ENCODE measurements at regions not wholly inside any gene's neighbourhood (a gene's known extent, or its start where the extent isn't known, plus 50 kb on each side); places are given as distances from the start of the nearest gene placed in this dataset.
A peak's percentile ranks its signal among the peaks of the same experiment; 100 is the strongest.

GRCh38 chr5:124642151-124642550, 104.3 kb downstream of the ZNF608 start:
- H3T11ph ChIP-seq (ENCODE audit: low read length) = no peak overlapping the region
- peaks cover 33 to 66% (median 49%) of the 10 kb centered on the region in 3 experiments for H3K36me3 Mint-ChIP-seq (ENCODE audit: insufficient read depth in 1 of 3, low read depth in 3 of 3)
- H2BK120ac ChIP-seq (ENCODE audit: low read depth, low read length, poor library complexity, severe bottlenecking) = no peak overlapping the region
- H4K5ac ChIP-seq (ENCODE audit: insufficient read length, low read depth, low read length) = no peak overlapping the region
- H3K56ac ChIP-seq (ENCODE audit: insufficient read length, low read depth, low read length) = no peak overlapping the region
- H3K79me2 ChIP-seq (ENCODE audit: insufficient read depth, low read length) = no peaks in the 10 kb centered on the region
- H3K27ac ChIP-seq (ENCODE audit: insufficient read length, low read depth, low read length) = no peak overlapping the region
- no peak overlapping the region for H3K18ac ChIP-seq (ENCODE audit: insufficient read length, low read depth, low read length)
- no peaks in the 10 kb centered on the region for H3K9me3 ChIP-seq (ENCODE audit: control insufficient read depth, low read depth, low read length)
- H3K4me2 ChIP-seq (ENCODE audit: insufficient read depth, insufficient read length, low read length) = no peak overlapping the region
- no peak for TF ChIP-seq CTCF (conservative IDR thresholded peaks at IDR 0.05)
- no peaks in the 10 kb centered on the region; the same call in 1 of the 2 replicates for H3K27me3 Mint-ChIP-seq (ENCODE audit: low read depth)
- H2BK20ac ChIP-seq (ENCODE audit: low read depth, low read length, poor library complexity, severe bottlenecking) = no peak overlapping the region
- H4K91ac ChIP-seq (ENCODE audit: insufficient read length, low read depth, low read length) = no peak overlapping the region
- no peak overlapping the region for H2AFZ ChIP-seq (ENCODE audit: low read length)
- no peaks in the 10 kb centered on the region for H3K23me2 ChIP-seq (ENCODE audit: insufficient read length, low read depth, low read length, poor library complexity, severe bottlenecking)
- no peaks in the 10 kb centered on the region for H4K20me1 ChIP-seq (ENCODE audit: control insufficient read depth, insufficient read depth, insufficient read length)
- H3K4me3 Mint-ChIP-seq = no peak overlapping the region
- no peak for DNase-seq
- H3K14ac ChIP-seq (ENCODE audit: insufficient read depth, low read length) = no peak overlapping the region
- H3K4me1 Mint-ChIP-seq = peaks cover 67 to 70% of the 10 kb centered on the region in 2 experiments
- no peak overlapping the region for H2BK5ac ChIP-seq (ENCODE audit: insufficient read length, low read length)
- peaks cover 13% of the 10 kb centered on the region; the same call in 1 of the 2 replicates for H3K4me1 ChIP-seq (ENCODE audit: insufficient read depth, low read length)
- no peaks in the 10 kb centered on the region for H3K9me3 Mint-ChIP-seq
- peak overlapping the region in 2 of 3 experiments; percentile 3 to 73; a peak in 2 of 7 replicates for H3K27ac Mint-ChIP-seq
- no peak overlapping the region for H2BK15ac ChIP-seq (ENCODE audit: low read depth, low read length)
- H3K23ac ChIP-seq (ENCODE audit: insufficient read length, low read depth, low read length) = no peak overlapping the region
- no peaks in the 10 kb centered on the region for H3K79me1 ChIP-seq (ENCODE audit: insufficient read depth, low read depth, low read length, poor library complexity, severe bottlenecking)
- peak overlapping the region; percentile 80 for H2AK5ac ChIP-seq (ENCODE audit: insufficient read length, low read length)
- WGBS (ENCODE audit: extremely low coverage, insufficient read length, low lambda C conversion rate) = no CpG with 5 or more reads among the region's 2 CpGs
- no peak overlapping the region for H3K9ac ChIP-seq (ENCODE audit: extremely low read depth, insufficient read length, low read length)
- H3K27me3 ChIP-seq (ENCODE audit: insufficient read depth, low read length) = no peaks in the 10 kb centered on the region
- H2BK12ac ChIP-seq (ENCODE audit: insufficient read length, low read depth, low read length) = peak overlapping the region; percentile 40
- H4K8ac ChIP-seq (replicated peaks; ENCODE audit: insufficient read length, low read depth, low read length) = no peak overlapping the region
- no peak overlapping the region for H3K4ac ChIP-seq (ENCODE audit: low read depth, low read length)
